ENCODE measurements at regions not wholly inside any gene's neighbourhood (a gene's known extent, or its start where the extent isn't known, plus 50 kb on each side); places are given as distances from the start of the nearest gene placed in this dataset.

DNA sequence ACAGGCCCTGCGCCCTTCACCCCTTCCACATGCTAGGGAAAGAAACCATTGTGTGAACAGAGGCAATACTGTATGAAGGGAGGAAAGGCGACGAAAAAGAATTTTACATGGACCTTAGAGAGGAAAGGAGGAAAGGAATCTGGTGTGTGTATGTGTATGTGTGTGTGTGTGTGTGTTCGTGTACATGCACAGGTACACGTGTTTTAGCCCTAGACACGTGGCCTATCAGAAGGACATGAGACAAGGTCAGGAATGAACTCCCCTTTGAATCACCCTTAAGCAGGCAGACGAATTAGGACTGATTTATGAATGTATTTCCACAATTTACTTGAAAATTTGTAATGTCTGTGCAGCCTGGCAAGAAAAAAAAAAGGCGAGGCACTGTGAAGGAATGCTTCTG, 276.0 kb downstream of the ZNF516 start:
- Mint-ChIP-seq H3K4me3 (ENCODE audit: low read depth, unreplicated experiment) (no peak overlapping the region), H3K27ac (ENCODE audit: unreplicated experiment) (no peak overlapping the region), H3K4me1 (ENCODE audit: low read depth, unreplicated experiment) (no peaks in the 10 kb centered on the region), H3K9me3 (ENCODE audit: low read depth, unreplicated experiment) (peaks cover 2% of the 10 kb centered on the region), H3K36me3 (ENCODE audit: insufficient read depth, unreplicated experiment) (no peaks in the 10 kb centered on the region), H3K27me3 (ENCODE audit: unreplicated experiment) (peaks cover 8% of the 10 kb centered on the region)
- BruUV-seq (replicated peaks) = no TSS peak
- intact Hi-C loops (cut with micrococcal nuclease; ENCODE audit: unreplicated experiment) = no loop called here
- TF ChIP-seq, protein P1, sequence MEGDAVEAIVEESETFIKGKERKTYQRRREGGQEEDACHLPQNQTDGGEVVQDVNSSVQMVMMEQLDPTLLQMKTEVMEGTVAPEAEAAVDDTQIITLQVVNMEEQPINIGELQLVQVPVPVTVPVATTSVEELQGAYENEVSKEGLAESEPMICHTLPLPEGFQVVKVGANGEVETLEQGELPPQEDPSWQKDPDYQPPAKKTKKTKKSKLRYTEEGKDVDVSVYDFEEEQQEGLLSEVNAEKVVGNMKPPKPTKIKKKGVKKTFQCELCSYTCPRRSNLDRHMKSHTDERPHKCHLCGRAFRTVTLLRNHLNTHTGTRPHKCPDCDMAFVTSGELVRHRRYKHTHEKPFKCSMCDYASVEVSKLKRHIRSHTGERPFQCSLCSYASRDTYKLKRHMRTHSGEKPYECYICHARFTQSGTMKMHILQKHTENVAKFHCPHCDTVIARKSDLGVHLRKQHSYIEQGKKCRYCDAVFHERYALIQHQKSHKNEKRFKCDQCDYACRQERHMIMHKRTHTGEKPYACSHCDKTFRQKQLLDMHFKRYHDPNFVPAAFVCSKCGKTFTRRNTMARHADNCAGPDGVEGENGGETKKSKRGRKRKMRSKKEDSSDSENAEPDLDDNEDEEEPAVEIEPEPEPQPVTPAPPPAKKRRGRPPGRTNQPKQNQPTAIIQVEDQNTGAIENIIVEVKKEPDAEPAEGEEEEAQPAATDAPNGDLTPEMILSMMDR (IDR thresholded peaks at IDR 0.05; ENCODE audit: unreplicated experiment) = no peak
- CTCF ChIA-PET = no interaction called here
- DNase-seq = no peak

DNA sequence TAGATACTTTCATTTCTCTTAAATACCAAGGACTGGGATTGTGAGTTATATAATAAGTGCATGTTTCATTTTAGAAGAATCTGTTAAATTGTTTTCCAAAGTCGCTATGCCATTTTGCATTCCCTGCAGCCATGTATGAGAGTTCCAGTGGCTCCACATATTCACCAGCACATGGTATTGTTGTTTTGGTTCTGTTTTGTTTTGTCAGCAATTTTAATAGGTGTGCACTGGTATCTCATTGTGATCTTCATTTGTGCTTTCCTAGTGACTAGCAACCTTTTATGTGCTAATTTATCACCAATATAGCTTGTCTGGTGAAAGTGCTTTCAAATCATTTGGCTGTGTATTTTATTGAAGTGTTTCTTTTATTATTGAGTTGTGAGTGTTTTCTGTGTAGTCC, 278.9 kb downstream of the ZNF516 start:
- intact Hi-C loops (cut with micrococcal nuclease; ENCODE audit: unreplicated experiment) = no loop called here
- Mint-ChIP-seq H3K4me3 (ENCODE audit: low read depth, unreplicated experiment) (no peak overlapping the region), H3K36me3 (ENCODE audit: insufficient read depth, unreplicated experiment) (no peaks in the 10 kb centered on the region), H3K27ac (ENCODE audit: unreplicated experiment) (no peak overlapping the region), H3K4me1 (ENCODE audit: low read depth, unreplicated experiment) (no peaks in the 10 kb centered on the region), H3K9me3 (ENCODE audit: low read depth, unreplicated experiment) (peaks cover 2% of the 10 kb centered on the region), H3K27me3 (ENCODE audit: unreplicated experiment) (peaks cover 8% of the 10 kb centered on the region)
- BruUV-seq (replicated peaks) = no TSS peak
- TF ChIP-seq, protein P1 (IDR thresholded peaks at IDR 0.05; ENCODE audit: unreplicated experiment) = no peak
- DNase-seq = no peak
- CTCF ChIA-PET = no interaction called here

DNA sequence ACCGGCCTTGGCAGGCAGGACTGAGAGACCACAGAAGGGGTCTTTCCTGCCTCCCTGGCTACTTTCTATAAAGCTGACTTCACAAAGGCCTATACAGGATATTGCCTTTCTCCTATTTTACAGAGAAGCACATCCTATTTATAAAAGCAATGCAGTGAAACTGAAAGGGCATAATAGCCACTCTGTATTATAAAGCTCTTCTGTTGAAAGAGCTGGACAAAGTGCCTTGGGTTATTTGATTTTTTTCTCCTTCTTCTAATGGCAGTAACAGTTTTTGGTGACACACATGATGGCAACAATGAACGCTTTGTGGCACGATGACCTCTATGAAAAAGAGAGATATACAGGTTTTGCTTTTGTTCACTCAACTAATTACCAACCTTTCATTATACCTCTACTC, 281.1 kb downstream of the ZNF516 start:
- Mint-ChIP-seq H3K4me1 (ENCODE audit: low read depth, unreplicated experiment) (no peaks in the 10 kb centered on the region), H3K27me3 (ENCODE audit: unreplicated experiment) (peaks cover 8% of the 10 kb centered on the region), H3K27ac (ENCODE audit: unreplicated experiment) (no peak overlapping the region), H3K4me3 (ENCODE audit: low read depth, unreplicated experiment) (no peak overlapping the region), H3K36me3 (ENCODE audit: insufficient read depth, unreplicated experiment) (no peaks in the 10 kb centered on the region), H3K9me3 (ENCODE audit: low read depth, unreplicated experiment) (peaks cover 2% of the 10 kb centered on the region)
- BruUV-seq (replicated peaks) = no TSS peak
- TF ChIP-seq, protein P1 (IDR thresholded peaks at IDR 0.05; ENCODE audit: unreplicated experiment) = no peak
- DNase-seq = no peak
- intact Hi-C loops (cut with micrococcal nuclease; ENCODE audit: unreplicated experiment) = no loop called here
- CTCF ChIA-PET = no interaction called here

DNA sequence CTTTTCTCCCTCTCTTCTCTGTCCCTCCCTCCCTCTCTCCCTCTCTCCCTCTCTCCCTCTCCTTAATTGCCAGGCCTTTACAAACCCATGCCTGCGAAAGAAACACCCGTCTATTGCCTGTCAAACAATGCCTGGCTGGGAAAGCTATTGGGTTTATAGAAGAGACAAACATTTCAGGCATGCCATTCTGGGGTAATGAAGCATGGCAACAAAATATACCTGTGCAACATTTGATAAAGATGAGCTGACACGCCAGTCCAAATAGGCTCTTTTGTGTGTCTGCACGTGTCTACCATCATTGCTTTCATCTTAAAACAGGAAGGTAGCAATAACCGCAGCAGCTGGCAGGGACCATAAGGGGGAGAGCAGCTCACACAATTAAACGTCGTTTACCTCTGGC, 282.1 kb downstream of the ZNF516 start:
- no peaks in the 10 kb centered on the region for H3K4me1 Mint-ChIP-seq (ENCODE audit: low read depth, unreplicated experiment)
- peaks cover 5% of the 10 kb centered on the region for H3K9me3 Mint-ChIP-seq (ENCODE audit: low read depth, unreplicated experiment)
- H3K36me3 Mint-ChIP-seq (ENCODE audit: insufficient read depth, unreplicated experiment) = no peaks in the 10 kb centered on the region
- no TSS peak for BruUV-seq (replicated peaks)
- no peak overlapping the region for H3K27ac Mint-ChIP-seq (ENCODE audit: unreplicated experiment)
- peaks cover 8% of the 10 kb centered on the region for H3K27me3 Mint-ChIP-seq (ENCODE audit: unreplicated experiment)
- H3K4me3 Mint-ChIP-seq (ENCODE audit: low read depth, unreplicated experiment) = no peak overlapping the region
- no peak for DNase-seq
- CTCF ChIA-PET = interaction anchor here (0.7 kb wide), 1 partner anchor 1186 kb away, joined by 3 read pairs; no protein-coding TSS in a partner anchor
- TF ChIP-seq, protein P1 (IDR thresholded peaks at IDR 0.05; ENCODE audit: unreplicated experiment) = no peak
- intact Hi-C loops (cut with micrococcal nuclease; ENCODE audit: unreplicated experiment) = no loop called here

Measured in Calu3 (cell line).